OCI-LY7 (cell line): ENCODE measurements at regions not wholly inside any gene's neighbourhood (a gene's known extent, or its start where the extent isn't known, plus 50 kb on each side); places are given as distances from the start of the nearest gene placed in this dataset.

ENCODE experiments used
- CTCF ChIP-seq: fragments of 200-600 bp; sonication (generic); conservative IDR thresholded peaks from 2 replicates; pipeline ENCODE4 v1.5.1; 2014; ENCODE audit warnings: mild to moderate bottlenecking, antibody characterized with exemption, low read length, moderate library complexity, mixed read lengths
- EZH2phosphoT487 ChIP-seq: fragments of 200-600 bp; sonication (generic); IDR thresholded peaks from 2 replicates; pipeline ENCODE4 v1.6.1; 2018; ENCODE audit warnings: low read depth, borderline replicate concordance, mild to moderate bottlenecking, mixed run types, antibody characterized with exemption, low read length, moderate library complexity, mixed read lengths

DNA sequence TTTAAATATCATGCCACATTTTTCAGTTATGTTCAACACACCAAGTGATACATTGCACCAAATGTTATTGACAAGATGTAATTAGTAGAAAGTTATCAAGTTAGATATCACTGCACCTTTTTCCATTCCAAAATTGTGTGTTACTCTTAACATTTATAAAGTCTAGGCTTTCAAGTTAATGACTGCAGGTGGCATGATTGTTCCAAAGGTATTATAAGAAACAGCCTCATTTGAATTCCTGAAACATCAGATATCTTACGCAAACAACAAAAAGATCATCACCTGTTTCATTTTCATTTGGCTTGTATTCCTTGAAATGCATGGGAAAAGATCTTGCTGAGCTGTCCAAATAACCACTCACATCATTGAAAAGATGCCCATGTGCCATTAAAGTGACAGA lies 1528.2 kb upstream of the ZEB2 start:
- TF ChIP-seq CTCF (no peak), EZH2phosphoT487 (no peak)
